NCI-H1048 (cell line): ENCODE measurements at regions not wholly inside any gene's neighbourhood (a gene's known extent, or its start where the extent isn't known, plus 50 kb on each side); places are given as distances from the start of the nearest gene placed in this dataset.
"Not testable (repeated sequence)": the region's sequence is repeated elsewhere in the genome, so short reads cannot be mapped to it uniquely, and the experiment has no call there.

Experiments
- DNase-seq: peaks from one replicate; lab custom pipeline; 2025; lab: John Stamatoyannopoulos, UW

- DNase-seq = no peak
These were observed 421.4 kb upstream of the LCORL start for GRCh38 chr4:18442957-18443356.

GRCh38 chr4:18441676-18442075 lies 420.1 kb upstream of the LCORL start:
- no peak for DNase-seq

- no peak for DNase-seq
These were observed 419.6 kb upstream of the LCORL start for GRCh38 chr4:18441203-18441590.

- DNase-seq = no peak
These were observed 419.1 kb upstream of the LCORL start for GRCh38 chr4:18440527-18441202.

- DNase-seq = no peak
These were observed 417.8 kb upstream of the LCORL start for GRCh38 chr4:18439311-18439710.

GRCh38 chr4:18435781-18436180 lies 414.2 kb upstream of the LCORL start:
- DNase-seq = no peak

- no peak for DNase-seq
These were observed 401.1 kb upstream of the LCORL start for GRCh38 chr4:18422685-18423084.

- no peak for DNase-seq
These were observed 400.0 kb upstream of the LCORL start for GRCh38 chr4:18421519-18421918.

GRCh38 chr4:18419780-18420179 lies 398.2 kb upstream of the LCORL start:
- no peak for DNase-seq

- DNase-seq = not testable (repeated sequence)
These were observed 396.8 kb upstream of the LCORL start for GRCh38 chr4:18418195-18418898.

GRCh38 chr4:18417651-18418050 lies 396.1 kb upstream of the LCORL start:
- not testable (repeated sequence) for DNase-seq

- DNase-seq = no peak
These were observed 384.7 kb upstream of the LCORL start for GRCh38 chr4:18406264-18406663.

GRCh38 chr4:18405054-18405453 lies 383.5 kb upstream of the LCORL start:
- no peak for DNase-seq

GRCh38 chr4:18404642-18405041 lies 383.1 kb upstream of the LCORL start:
- no peak for DNase-seq

- no peak for DNase-seq
These were observed 381.8 kb upstream of the LCORL start for GRCh38 chr4:18403327-18403726.

- DNase-seq = no peak
These were observed 380.3 kb upstream of the LCORL start for GRCh38 chr4:18401868-18402267.

GRCh38 chr4:18401425-18401824 lies 379.9 kb upstream of the LCORL start:
- no peak for DNase-seq

GRCh38 chr4:18398661-18399060 lies 377.1 kb upstream of the LCORL start:
- DNase-seq = no peak

GRCh38 chr4:18397681-18398390 lies 376.3 kb upstream of the LCORL start:
- DNase-seq = no peak

GRCh38 chr4:18394656-18395055 lies 373.1 kb upstream of the LCORL start:
- DNase-seq = no peak

- DNase-seq = no peak
These were observed 369.8 kb upstream of the LCORL start for GRCh38 chr4:18391354-18391728.

GRCh38 chr4:18390655-18391353 lies 369.2 kb upstream of the LCORL start:
- no peak for DNase-seq

- DNase-seq = no peak
These were observed 367.6 kb upstream of the LCORL start for GRCh38 chr4:18389115-18389514.
